ENCODE measurements at regions not wholly inside any gene's neighbourhood (a gene's known extent, or its start where the extent isn't known, plus 50 kb on each side); places are given as distances from the start of the nearest gene placed in this dataset.
"Not testable (repeated sequence)": the region's sequence is repeated elsewhere in the genome, so short reads cannot be mapped to it uniquely, and the experiment has no call there.

DNA sequence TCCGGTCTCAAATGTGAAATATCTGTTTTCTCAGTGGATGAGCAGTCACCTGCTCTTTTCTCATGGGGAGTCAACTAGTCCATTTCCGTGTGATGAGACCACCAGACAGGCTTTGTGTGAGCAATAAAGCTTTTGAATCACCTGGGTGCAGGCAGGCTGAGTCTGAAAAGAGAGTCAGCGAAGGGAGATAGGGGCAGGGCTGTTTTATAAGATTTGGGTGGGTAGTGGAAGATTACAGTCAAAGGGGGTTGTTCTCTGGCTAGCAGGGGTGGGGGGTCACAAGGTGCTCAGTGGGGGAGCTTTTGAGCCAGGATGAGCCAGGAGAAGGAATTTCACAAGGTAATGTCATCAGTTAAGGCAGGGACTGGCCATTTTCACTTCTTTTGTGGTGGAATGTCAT lies 176.5 kb upstream of the SERPINE2 start:
- not testable (repeated sequence) for DNase-seq; H3K36me3 ChIP-seq (ENCODE audit: control insufficient read depth, insufficient read depth, low read length); H3K27ac ChIP-seq (ENCODE audit: low read length); H3K4me1 ChIP-seq (ENCODE audit: control insufficient read depth, insufficient read depth, low read length); H3K27me3 ChIP-seq (ENCODE audit: control insufficient read depth, insufficient read depth, low read length); H3K9me3 ChIP-seq (replicated peaks; ENCODE audit: control insufficient read depth, low read depth, low read length); H3K4me3 ChIP-seq (ENCODE audit: low read length)
- WGBS (ENCODE audit: insufficient coverage): 75% methylated on average over 3 of the region's 3 CpGs

DNA sequence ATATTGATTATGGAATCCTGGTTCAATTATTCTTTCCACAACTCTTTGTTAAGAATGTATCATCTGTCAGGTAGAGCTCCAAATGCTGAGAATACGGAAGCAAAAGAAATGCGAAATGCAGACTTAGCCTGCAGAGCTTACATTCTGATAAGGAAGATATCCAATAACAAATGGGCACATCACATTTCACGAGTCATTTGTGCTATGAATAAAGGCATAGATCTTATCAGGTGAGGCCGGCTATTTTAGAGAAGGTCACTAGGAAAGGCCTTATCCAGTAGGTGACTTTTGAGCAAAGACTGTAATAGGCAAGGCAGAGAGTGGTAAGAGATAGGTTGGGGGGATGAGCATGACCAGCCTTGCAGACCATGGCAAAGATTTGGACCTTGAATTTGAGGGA lies 174.3 kb upstream of the SERPINE2 start:
- WGBS (ENCODE audit: insufficient coverage): 100% methylated on average over 1 of the region's 4 CpGs
- Histone ChIP-seq H3K27me3 (ENCODE audit: control insufficient read depth, insufficient read depth, low read length) (no peaks in the 10 kb centered on the region), H3K9me3 (replicated peaks; ENCODE audit: control insufficient read depth, low read depth, low read length) (no peaks in the 10 kb centered on the region), H3K4me3 (ENCODE audit: low read length) (no peak overlapping the region), H3K4me1 (ENCODE audit: control insufficient read depth, insufficient read depth, low read length) (peaks cover 9% of the 10 kb centered on the region), H3K27ac (ENCODE audit: low read length) (no peak overlapping the region), H3K36me3 (ENCODE audit: control insufficient read depth, insufficient read depth, low read length) (no peaks in the 10 kb centered on the region)
- no peak for DNase-seq

DNA sequence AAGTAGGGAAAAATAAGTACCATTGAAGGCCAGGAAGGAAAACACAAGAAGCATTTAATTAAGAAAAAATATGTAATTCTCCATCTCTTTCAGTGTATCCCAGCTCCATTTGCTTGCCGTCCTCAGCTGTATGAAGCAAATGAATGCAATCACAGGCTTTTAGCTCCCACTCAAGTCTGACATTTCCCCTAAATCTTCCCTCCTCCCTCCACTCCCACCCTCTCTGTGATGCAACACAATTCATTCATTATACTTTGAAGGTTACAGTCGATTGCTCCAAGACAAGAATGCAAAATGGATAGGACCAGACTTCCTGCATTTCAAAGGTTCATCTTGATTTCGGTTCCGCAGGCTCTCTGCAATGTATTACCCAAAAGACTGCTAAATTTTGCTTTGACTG lies 172.7 kb upstream of the SERPINE2 start:
- no peak overlapping the region for H3K4me3 ChIP-seq (ENCODE audit: low read length)
- H3K9me3 ChIP-seq (replicated peaks; ENCODE audit: control insufficient read depth, low read depth, low read length): no peaks in the 10 kb centered on the region
- peak overlapping the region; percentile 47 for H3K27ac ChIP-seq (ENCODE audit: low read length)
- WGBS (ENCODE audit: insufficient coverage): 21% methylated on average over 2 of the region's 4 CpGs
- H3K36me3 ChIP-seq (ENCODE audit: control insufficient read depth, insufficient read depth, low read length): no peaks in the 10 kb centered on the region
- H3K4me1 ChIP-seq (ENCODE audit: control insufficient read depth, insufficient read depth, low read length): peaks cover 9% of the 10 kb centered on the region
- H3K27me3 ChIP-seq (ENCODE audit: control insufficient read depth, insufficient read depth, low read length): no peaks in the 10 kb centered on the region
- DNase-seq: no peak

DNA sequence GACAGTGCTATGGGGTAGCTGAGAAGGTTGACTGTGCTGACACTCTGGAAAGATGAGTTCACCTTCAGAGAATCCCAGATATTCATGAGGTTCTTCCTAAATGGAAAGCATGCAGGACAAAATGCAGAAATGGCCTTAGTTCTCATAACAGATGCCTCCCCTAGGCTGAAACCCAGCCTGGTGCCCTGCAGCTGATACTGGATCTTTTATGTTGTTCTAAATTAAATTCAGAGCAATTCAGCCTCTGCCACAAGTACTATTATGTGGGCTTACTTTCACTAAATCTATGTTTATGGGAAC lies 172.0 kb upstream of the SERPINE2 start:
- Histone ChIP-seq H3K4me1 (ENCODE audit: control insufficient read depth, insufficient read depth, low read length) (peaks cover 9% of the 10 kb centered on the region), H3K4me3 (ENCODE audit: low read length) (no peak overlapping the region)

DNA sequence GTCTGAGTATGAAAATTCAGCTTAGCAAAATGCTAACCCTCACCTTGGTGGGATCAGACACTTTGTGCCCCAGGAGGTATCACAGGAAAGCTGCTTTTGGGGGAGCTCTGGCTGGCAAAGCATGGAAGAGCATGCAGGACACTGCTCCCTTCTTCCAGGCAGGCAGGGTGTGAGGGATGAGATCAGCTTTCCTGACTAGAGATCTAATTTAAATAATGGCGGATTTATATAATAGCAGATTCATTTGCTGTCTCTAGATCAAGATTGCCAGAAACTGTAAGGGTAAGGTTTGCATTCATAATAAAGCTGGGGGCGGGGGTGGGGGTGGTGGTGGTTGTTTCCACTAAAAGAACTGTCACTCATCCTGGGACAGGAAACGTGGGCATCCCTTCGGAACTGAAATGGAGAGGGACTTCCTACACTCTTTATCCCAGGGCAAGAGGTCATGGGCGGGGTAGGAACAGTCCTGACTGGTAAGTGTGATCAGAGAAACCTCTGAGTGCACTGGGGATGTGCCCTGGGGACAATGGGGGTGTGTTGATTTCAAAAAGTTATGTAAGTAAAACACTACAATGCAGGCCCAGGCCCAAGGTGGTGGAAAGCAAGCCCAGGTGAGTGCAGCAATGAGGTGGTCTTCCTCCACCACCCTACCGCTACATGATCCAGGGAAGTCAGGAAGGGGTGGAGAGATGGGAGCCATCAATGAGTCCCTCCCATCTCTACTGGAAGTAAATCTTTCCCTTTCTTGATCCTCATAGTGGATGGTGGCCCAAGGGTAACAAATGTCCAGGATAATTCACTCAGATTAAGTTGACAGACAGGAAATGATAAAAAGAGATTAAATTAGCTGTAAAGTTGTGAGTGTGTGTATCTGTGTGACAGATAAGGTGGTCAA lies 171.4 kb upstream of the SERPINE2 start:
- Histone ChIP-seq H3K4me1 (ENCODE audit: control insufficient read depth, insufficient read depth, low read length) (peaks cover 9% of the 10 kb centered on the region), H3K36me3 (ENCODE audit: control insufficient read depth, insufficient read depth, low read length) (no peaks in the 10 kb centered on the region), H3K9me3 (replicated peaks; ENCODE audit: control insufficient read depth, low read depth, low read length) (no peaks in the 10 kb centered on the region), H3K4me3 (ENCODE audit: low read length) (no peak overlapping the region), H3K27ac (ENCODE audit: low read length) (peak overlapping the region; percentile 75), H3K27me3 (ENCODE audit: control insufficient read depth, insufficient read depth, low read length) (no peaks in the 10 kb centered on the region)
- WGBS (ENCODE audit: insufficient coverage): no CpG with 5 or more reads among the region's 6 CpGs
- no peak for DNase-seq

More for the DNA sequence above, 172.0 kb upstream of the SERPINE2 start:
- H3K27ac ChIP-seq (ENCODE audit: low read length): peak overlapping the region; percentile 47
- H3K27me3 ChIP-seq (ENCODE audit: control insufficient read depth, insufficient read depth, low read length): no peaks in the 10 kb centered on the region
- H3K9me3 ChIP-seq (replicated peaks; ENCODE audit: control insufficient read depth, low read depth, low read length): no peaks in the 10 kb centered on the region
- no peaks in the 10 kb centered on the region for H3K36me3 ChIP-seq (ENCODE audit: control insufficient read depth, insufficient read depth, low read length)
- no peak for DNase-seq

DNA sequence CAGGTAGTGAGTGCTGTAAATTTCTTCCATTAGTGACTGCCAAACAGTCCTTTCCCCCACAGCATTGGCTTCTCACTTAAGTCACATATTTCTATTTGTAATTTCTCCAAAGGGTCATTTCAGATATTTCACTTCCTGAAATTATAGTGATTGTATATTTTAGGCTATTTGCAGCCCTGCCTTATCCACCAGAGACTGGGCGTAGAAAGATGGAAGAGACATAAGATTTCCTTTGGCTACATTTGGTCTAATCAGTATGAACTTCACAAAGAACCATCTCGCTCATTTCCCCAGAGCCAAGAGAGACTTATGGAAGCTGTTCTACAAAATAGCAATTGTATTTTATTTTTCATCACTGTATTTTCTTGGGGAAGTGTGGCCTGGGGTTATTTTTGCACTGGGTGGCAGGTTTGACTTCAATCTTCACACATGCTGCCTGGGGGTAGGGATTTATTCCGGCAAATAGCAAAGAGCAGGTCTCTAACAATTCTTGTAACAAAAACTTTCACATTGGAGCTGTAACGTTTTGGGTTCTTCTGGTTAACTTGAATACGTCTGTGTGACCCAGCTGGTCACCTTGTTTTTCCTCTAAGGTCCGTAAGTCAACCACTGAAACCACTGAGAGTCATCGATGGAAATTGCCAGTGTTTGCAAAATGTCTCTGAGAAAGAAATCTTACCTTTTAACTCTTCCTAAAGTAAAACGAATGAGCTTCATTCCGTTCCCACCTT lies 170.6 kb upstream of the SERPINE2 start:
- H3K4me3 ChIP-seq (ENCODE audit: low read length): no peak overlapping the region
- no peaks in the 10 kb centered on the region for H3K36me3 ChIP-seq (ENCODE audit: control insufficient read depth, insufficient read depth, low read length)
- H3K27ac ChIP-seq (ENCODE audit: low read length): peak overlapping the region; percentile 75
- peaks cover 9% of the 10 kb centered on the region for H3K4me1 ChIP-seq (ENCODE audit: control insufficient read depth, insufficient read depth, low read length)
- H3K27me3 ChIP-seq (ENCODE audit: control insufficient read depth, insufficient read depth, low read length): no peaks in the 10 kb centered on the region
- WGBS (ENCODE audit: insufficient coverage): 75% methylated on average over 3 of the region's 9 CpGs
- H3K9me3 ChIP-seq (replicated peaks; ENCODE audit: control insufficient read depth, low read depth, low read length): no peaks in the 10 kb centered on the region
- DNase-seq: peak; percentile 89

DNA sequence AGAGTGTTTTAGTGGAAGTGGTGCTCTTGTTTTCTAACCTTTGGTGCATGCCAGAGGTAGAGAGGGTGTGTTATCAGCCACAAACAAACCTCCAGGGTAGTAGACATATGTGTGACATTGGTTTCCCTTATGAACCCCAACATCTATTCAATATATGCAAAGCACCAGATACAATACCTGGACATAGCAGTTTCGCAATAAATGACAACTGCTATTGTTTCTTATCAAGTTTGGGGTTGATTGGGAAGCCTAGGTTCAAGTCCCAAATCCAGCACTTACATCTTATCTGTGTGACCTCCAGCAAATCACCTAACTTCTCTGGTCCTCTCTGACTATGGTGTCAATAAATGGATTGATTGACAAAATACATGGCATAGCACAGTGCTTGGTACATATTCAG lies 169.4 kb upstream of the SERPINE2 start:
- no peak for DNase-seq
- no CpG with 5 or more reads among the region's 1 CpG for WGBS (ENCODE audit: insufficient coverage)
- Histone ChIP-seq H3K36me3 (ENCODE audit: control insufficient read depth, insufficient read depth, low read length) (no peaks in the 10 kb centered on the region), H3K4me1 (ENCODE audit: control insufficient read depth, insufficient read depth, low read length) (peaks cover 9% of the 10 kb centered on the region), H3K4me3 (ENCODE audit: low read length) (no peak overlapping the region), H3K9me3 (replicated peaks; ENCODE audit: control insufficient read depth, low read depth, low read length) (no peaks in the 10 kb centered on the region), H3K27ac (ENCODE audit: low read length) (no peak overlapping the region), H3K27me3 (ENCODE audit: control insufficient read depth, insufficient read depth, low read length) (no peaks in the 10 kb centered on the region)

DNA sequence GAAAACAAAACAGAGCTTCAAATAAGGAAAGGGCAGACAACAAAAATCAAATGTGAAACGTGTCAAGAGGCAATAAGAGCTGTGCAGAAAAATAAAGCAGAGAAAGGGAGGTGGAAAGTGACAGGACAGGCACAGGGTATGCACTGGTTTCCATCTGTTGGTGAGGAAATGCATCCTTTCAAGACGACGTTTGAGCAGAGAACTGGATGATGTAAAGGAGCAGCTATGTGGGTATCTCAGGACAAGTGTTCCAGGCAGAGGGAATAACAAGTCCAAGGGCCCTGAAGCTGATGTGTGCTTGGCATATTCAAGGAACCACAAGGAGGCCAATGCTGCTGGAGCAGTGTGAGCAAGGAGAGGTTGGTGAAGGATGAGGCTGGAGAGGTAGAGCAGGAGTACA lies 168.9 kb upstream of the SERPINE2 start:
- no peak for DNase-seq
- Histone ChIP-seq H3K4me1 (ENCODE audit: control insufficient read depth, insufficient read depth, low read length) (peaks cover 9% of the 10 kb centered on the region), H3K27ac (ENCODE audit: low read length) (no peak overlapping the region), H3K9me3 (replicated peaks; ENCODE audit: control insufficient read depth, low read depth, low read length) (no peaks in the 10 kb centered on the region), H3K36me3 (ENCODE audit: control insufficient read depth, insufficient read depth, low read length) (no peaks in the 10 kb centered on the region), H3K27me3 (ENCODE audit: control insufficient read depth, insufficient read depth, low read length) (no peaks in the 10 kb centered on the region), H3K4me3 (ENCODE audit: low read length) (no peak overlapping the region)
- 58% methylated on average over 3 of the region's 3 CpGs for WGBS (ENCODE audit: insufficient coverage)

DNA sequence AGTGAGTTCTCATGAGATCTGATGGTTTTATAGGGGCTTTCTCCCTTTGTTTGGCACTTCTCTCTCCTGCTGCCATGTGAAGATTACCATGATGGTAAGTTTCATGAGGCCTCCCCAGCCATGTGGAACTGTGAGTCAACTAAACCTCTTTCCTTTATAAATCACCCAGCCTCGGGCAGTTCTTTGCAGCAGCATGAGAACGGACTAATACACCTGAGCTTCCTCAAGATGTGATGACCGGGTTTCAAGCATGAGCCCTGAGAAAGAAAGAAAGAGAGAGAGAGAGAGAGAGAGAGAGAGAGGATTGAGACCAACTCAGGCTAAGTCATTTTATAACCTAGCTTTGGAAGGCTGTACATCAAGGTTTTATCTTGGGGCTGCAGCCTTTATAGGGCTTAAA lies 167.7 kb upstream of the SERPINE2 start:
- H3K4me1 ChIP-seq (ENCODE audit: control insufficient read depth, insufficient read depth, low read length): peaks cover 9% of the 10 kb centered on the region
- WGBS (ENCODE audit: insufficient coverage): no CpG with 5 or more reads among the region's 3 CpGs

DNA sequence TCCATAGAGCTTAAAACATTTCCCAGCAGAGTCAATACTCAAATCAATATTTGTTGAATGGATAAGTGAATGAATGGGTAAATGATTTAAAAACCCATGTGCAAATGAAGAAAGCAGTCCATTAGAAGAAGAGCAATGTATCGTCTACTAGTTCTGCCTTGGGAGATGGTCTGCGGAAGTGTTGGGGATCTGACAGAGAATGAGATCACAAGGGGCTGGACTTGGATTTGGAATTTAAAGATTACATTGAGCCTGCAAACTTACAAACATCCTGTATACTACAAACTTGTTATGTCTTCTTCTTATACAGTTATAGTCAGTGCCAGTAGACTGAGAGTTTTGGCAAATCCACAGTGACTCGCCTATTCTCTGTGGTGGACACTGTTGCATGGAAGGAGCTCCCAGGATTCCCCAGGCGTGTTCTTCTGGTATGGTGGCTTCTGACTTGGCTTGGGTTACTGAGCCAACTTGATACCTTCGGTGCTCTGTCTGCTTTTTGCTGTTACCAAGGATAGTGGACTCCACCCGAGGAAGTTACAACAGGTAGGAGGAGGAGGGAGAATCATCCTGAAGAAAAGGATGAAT lies 163.3 kb upstream of the SERPINE2 start:
- peak; percentile 77 for DNase-seq
- no peaks in the 10 kb centered on the region for H3K27me3 ChIP-seq (ENCODE audit: control insufficient read depth, insufficient read depth, low read length)
- WGBS (ENCODE audit: insufficient coverage): 80% methylated on average over 3 of the region's 6 CpGs
- no peak overlapping the region for H3K4me3 ChIP-seq (ENCODE audit: low read length)
- H3K27ac ChIP-seq (ENCODE audit: low read length): no peak overlapping the region
- H3K4me1 ChIP-seq (ENCODE audit: control insufficient read depth, insufficient read depth, low read length): no peaks in the 10 kb centered on the region
- no peaks in the 10 kb centered on the region for H3K9me3 ChIP-seq (replicated peaks; ENCODE audit: control insufficient read depth, low read depth, low read length)
- no peaks in the 10 kb centered on the region for H3K36me3 ChIP-seq (ENCODE audit: control insufficient read depth, insufficient read depth, low read length)

More for the DNA sequence above, 167.7 kb upstream of the SERPINE2 start:
- Histone ChIP-seq H3K9me3 (replicated peaks; ENCODE audit: control insufficient read depth, low read depth, low read length) (no peaks in the 10 kb centered on the region), H3K27ac (ENCODE audit: low read length) (no peak overlapping the region), H3K36me3 (ENCODE audit: control insufficient read depth, insufficient read depth, low read length) (no peaks in the 10 kb centered on the region), H3K27me3 (ENCODE audit: control insufficient read depth, insufficient read depth, low read length) (no peaks in the 10 kb centered on the region), H3K4me3 (ENCODE audit: low read length) (no peak overlapping the region)
- no peak for DNase-seq
